Liver (tissue), 7 donors: ENCODE measurements at regions not wholly inside any gene's neighbourhood (a gene's known extent, or its start where the extent isn't known, plus 50 kb on each side); places are given as distances from the start of the nearest gene placed in this dataset.

Experiments
- DNase-seq: peaks from one replicate; pipeline ENCODE4 v3.0.0-alpha.2; 2017; ENCODE audit warnings: low spot score
- H3K27ac ChIP-seq, 2 donors: one replicate each; pipeline ENCODE4 v1.7.0; 2013; ENCODE audit warnings: inconsistent platforms in 2 of 2, low read length in 2 of 2, control low read depth in 1 of 2, low read depth in 1 of 2, mild to moderate bottlenecking in 1 of 2
- H3K27me3 ChIP-seq, 4 donors: one replicate each; pipeline versions ENCODE4 v1.6.1 to v1.7.0; 2013; ENCODE audit warnings: low read length in 3 of 4, inconsistent platforms in 1 of 4, mild to moderate bottlenecking in 1 of 4, moderate library complexity in 1 of 4; ENCODE audit not compliant: control insufficient read depth in 4 of 4, insufficient read depth in 4 of 4
- H3K36me3 ChIP-seq, 4 donors: one replicate each; pipeline versions ENCODE4 v1.6.1 to v1.7.0; 2013; ENCODE audit warnings: low read length in 3 of 4, mild to moderate bottlenecking in 3 of 4, low read depth in 1 of 4, moderate library complexity in 1 of 4; ENCODE audit not compliant: control insufficient read depth in 4 of 4, insufficient read depth in 3 of 4
- H3K4me1 ChIP-seq, 4 donors: one replicate each; pipeline versions ENCODE4 v1.6.1 to v1.7.0; 2013; ENCODE audit warnings: low read length in 3 of 4, mild to moderate bottlenecking in 3 of 4, moderate library complexity in 1 of 4; ENCODE audit not compliant: control insufficient read depth in 4 of 4, insufficient read depth in 4 of 4
- H3K4me3 ChIP-seq, 3 donors: one replicate each; pipeline versions ENCODE4 v1.6.1 to v1.7.0; 2013; ENCODE audit warnings: low read length in 3 of 3, control low read depth in 1 of 3, low read depth in 1 of 3, mild to moderate bottlenecking in 1 of 3
- H3K9ac ChIP-seq, 2 donors: one replicate each; pipeline ENCODE4 v1.7.0; 2013; ENCODE audit warnings: low read length in 2 of 2, mild to moderate bottlenecking in 2 of 2, moderate library complexity in 2 of 2, control low read depth in 1 of 2, low read depth in 1 of 2
- H3K9me3 ChIP-seq, 4 donors: one replicate each; pipeline versions ENCODE4 v1.6.1 to v1.7.0; 2013; ENCODE audit warnings: low read length in 3 of 4; ENCODE audit not compliant: control insufficient read depth in 4 of 4
- FOXA1 ChIP-seq: IDR thresholded peaks from 2 replicates; pipeline ENCODE4 v1.6.1; 2016; ENCODE audit warnings: antibody characterized with exemption
- HNF4A ChIP-seq, 2 donors: conservative IDR thresholded peaks; 2 replicates each; pipeline ENCODE4 v1.6.1; 2016; ENCODE audit warnings: antibody characterized with exemption in 2 of 2, mild to moderate bottlenecking in 2 of 2
- HNF4G ChIP-seq: IDR thresholded peaks from 2 replicates; pipeline ENCODE4 v1.6.1; 2016; ENCODE audit warnings: antibody characterized with exemption
- RAD21 ChIP-seq, 2 donors: IDR thresholded peaks; 2 replicates each; pipeline ENCODE4 v1.6.1; 2016; ENCODE audit warnings: antibody characterized with exemption in 2 of 2, mild to moderate bottlenecking in 2 of 2
- RXRA ChIP-seq, 2 donors: IDR thresholded peaks; 2 replicates each; pipeline ENCODE4 v1.6.1; 2017 to 2018; ENCODE audit warnings: antibody characterized with exemption in 2 of 2, mild to moderate bottlenecking in 1 of 2
- SP1 ChIP-seq: IDR thresholded peaks from 2 replicates; pipeline ENCODE4 v1.6.1; 2018; ENCODE audit warnings: antibody characterized with exemption, mild to moderate bottlenecking
- YY1 ChIP-seq: IDR thresholded peaks from 2 replicates; pipeline ENCODE4 v1.6.1; 2016; ENCODE audit warnings: antibody characterized with exemption, mild to moderate bottlenecking
- WGBS: extraction: QIAGEN DNeasy Blood & Tissue Kit; methylation state at CpG from one replicate; pipeline ENCODE4 v1.1.7; 2013; 5-methylcytosine and 5-hydroxymethylcytosine counted together
- TF ChIP-seq, protein P1 (sequence below): IDR thresholded peaks from 2 replicates; pipeline ENCODE4 v1.6.1; 2016; ENCODE audit warnings: antibody characterized with exemption, mild to moderate bottlenecking
- TF ChIP-seq, protein P2 (sequence below): IDR thresholded peaks from 2 replicates; pipeline ENCODE4 v1.6.1; 2016; ENCODE audit warnings: antibody characterized with exemption
- TF ChIP-seq, protein P3 (sequence below): IDR thresholded peaks from 2 replicates; pipeline ENCODE4 v1.6.1; 2016; ENCODE audit warnings: antibody characterized with exemption
- donor health status: healthy.
- donor health status: healthy.
- donor health status: healthy.
- donor health status: healthy.

DNA sequence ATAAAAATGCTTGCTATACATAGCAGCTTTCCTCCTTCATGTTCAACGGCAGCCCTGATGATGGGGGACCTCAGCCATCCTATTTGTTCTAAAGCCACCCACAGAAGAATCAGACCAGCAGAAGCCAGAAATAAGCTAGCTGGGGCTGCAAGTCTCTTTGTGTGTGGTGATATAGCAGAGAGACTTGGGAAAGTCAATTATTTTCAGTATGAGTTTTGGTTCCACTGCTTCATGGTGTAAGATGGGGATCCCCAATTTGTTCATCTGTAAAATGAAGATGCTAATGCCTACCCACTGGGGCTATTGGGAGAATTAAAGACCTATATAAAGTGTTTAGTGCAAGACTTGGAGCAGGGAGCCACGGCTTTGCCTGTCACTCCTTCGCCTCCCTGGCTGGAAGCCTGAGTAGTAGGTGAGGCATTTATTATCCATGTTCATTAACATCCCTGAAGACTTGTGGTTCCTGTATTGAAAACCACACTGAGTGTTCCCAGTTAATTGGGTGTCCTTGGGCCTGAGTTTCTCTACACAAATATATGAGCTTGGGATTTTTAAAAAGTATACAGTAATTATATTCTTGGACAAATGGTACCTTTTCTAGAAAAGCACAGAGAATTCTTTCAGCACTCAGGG is 210.1 kb upstream of the SLC24A2 start:
- Histone ChIP-seq H3K4me1 (no peaks in the 10 kb centered on the region), H3K9me3 (no peaks in the 10 kb centered on the region), H3K36me3 (no peaks in the 10 kb centered on the region), H3K27me3 (peaks cover 0 to 4% (median 0%) of the 10 kb centered on the region in 4 donors), H3K4me3 (no peak overlapping the region), H3K9ac (no peak overlapping the region), H3K27ac (no peak overlapping the region)
- 43% methylated on average over 3 of the region's 3 CpGs for WGBS
- no peak for TF ChIP-seq FOXA1
- TF ChIP-seq, protein P1, sequence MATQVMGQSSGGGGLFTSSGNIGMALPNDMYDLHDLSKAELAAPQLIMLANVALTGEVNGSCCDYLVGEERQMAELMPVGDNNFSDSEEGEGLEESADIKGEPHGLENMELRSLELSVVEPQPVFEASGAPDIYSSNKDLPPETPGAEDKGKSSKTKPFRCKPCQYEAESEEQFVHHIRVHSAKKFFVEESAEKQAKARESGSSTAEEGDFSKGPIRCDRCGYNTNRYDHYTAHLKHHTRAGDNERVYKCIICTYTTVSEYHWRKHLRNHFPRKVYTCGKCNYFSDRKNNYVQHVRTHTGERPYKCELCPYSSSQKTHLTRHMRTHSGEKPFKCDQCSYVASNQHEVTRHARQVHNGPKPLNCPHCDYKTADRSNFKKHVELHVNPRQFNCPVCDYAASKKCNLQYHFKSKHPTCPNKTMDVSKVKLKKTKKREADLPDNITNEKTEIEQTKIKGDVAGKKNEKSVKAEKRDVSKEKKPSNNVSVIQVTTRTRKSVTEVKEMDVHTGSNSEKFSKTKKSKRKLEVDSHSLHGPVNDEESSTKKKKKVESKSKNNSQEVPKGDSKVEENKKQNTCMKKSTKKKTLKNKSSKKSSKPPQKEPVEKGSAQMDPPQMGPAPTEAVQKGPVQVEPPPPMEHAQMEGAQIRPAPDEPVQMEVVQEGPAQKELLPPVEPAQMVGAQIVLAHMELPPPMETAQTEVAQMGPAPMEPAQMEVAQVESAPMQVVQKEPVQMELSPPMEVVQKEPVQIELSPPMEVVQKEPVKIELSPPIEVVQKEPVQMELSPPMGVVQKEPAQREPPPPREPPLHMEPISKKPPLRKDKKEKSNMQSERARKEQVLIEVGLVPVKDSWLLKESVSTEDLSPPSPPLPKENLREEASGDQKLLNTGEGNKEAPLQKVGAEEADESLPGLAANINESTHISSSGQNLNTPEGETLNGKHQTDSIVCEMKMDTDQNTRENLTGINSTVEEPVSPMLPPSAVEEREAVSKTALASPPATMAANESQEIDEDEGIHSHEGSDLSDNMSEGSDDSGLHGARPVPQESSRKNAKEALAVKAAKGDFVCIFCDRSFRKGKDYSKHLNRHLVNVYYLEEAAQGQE = no peak
- TF ChIP-seq, protein P2, sequence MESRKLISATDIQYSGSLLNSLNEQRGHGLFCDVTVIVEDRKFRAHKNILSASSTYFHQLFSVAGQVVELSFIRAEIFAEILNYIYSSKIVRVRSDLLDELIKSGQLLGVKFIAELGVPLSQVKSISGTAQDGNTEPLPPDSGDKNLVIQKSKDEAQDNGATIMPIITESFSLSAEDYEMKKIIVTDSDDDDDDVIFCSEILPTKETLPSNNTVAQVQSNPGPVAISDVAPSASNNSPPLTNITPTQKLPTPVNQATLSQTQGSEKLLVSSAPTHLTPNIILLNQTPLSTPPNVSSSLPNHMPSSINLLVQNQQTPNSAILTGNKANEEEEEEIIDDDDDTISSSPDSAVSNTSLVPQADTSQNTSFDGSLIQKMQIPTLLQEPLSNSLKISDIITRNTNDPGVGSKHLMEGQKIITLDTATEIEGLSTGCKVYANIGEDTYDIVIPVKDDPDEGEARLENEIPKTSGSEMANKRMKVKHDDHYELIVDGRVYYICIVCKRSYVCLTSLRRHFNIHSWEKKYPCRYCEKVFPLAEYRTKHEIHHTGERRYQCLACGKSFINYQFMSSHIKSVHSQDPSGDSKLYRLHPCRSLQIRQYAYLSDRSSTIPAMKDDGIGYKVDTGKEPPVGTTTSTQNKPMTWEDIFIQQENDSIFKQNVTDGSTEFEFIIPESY = no peak
- no peak for TF ChIP-seq SP1
- no peak for TF ChIP-seq HNF4A (conservative IDR thresholded peaks at IDR 0.05)
- no peak for TF ChIP-seq RAD21 (IDR thresholded peaks at IDR 0.05)
- TF ChIP-seq, protein P3, sequence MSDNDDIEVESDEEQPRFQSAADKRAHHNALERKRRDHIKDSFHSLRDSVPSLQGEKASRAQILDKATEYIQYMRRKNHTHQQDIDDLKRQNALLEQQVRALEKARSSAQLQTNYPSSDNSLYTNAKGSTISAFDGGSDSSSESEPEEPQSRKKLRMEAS = no peak
- TF ChIP-seq HNF4G = no peak
- no peak for DNase-seq

DNA sequence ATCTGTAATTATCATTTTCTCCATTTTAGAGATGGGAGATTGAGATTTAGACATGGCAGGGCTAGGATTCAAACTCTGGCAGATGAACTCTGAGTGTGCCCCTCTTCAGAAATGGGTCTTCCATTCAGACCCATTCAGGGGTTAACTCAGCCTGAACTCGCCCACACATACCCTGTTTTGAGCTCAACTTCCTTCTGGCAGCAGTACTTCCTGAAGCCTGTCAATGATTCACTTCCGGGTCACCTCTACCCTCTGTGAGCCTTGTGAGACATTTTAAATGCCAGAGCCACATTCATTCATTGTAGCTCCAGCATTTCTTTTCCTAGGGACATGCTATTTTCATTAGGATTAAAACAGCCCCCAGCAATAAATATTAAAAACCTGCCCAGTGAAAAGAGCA is 209.3 kb upstream of the SLC24A2 start:
- no peak overlapping the region for H3K4me3 ChIP-seq
- 56% methylated on average over 2 of the region's 2 CpGs for WGBS
- no peak for DNase-seq
- H3K9ac ChIP-seq = no peak overlapping the region
- H3K36me3 ChIP-seq = no peaks in the 10 kb centered on the region
- no peak overlapping the region for H3K27ac ChIP-seq
- no peaks in the 10 kb centered on the region for H3K4me1 ChIP-seq
- no peaks in the 10 kb centered on the region for H3K9me3 ChIP-seq
- H3K27me3 ChIP-seq = peaks cover 0 to 4% (median 0%) of the 10 kb centered on the region in 4 donors
- TF ChIP-seq RXRA (IDR thresholded peaks at IDR 0.05) = no peak
- TF ChIP-seq YY1 = no peak
- no peak for TF ChIP-seq HNF4G
- TF ChIP-seq, protein P1 = no peak
- TF ChIP-seq SP1 = no peak
